ACC112 (cell line): ENCODE measurements at regions not wholly inside any gene's neighbourhood (a gene's known extent, or its start where the extent isn't known, plus 50 kb on each side); places are given as distances from the start of the nearest gene placed in this dataset.

Source experiments
- H2AFZ ChIP-seq: fragments of 200-600 bp; sonication (generic); one replicate; pipeline ENCODE4 v1.6.0; 2017; ENCODE audit warnings: antibody characterized with exemption, low read length; ENCODE audit not compliant: unreplicated experiment
- H3K27ac ChIP-seq: fragments of 200-600 bp; sonication (generic); 2 replicates; pipeline ENCODE4 v1.5.1; 2014; ENCODE audit warnings: low read depth, mild to moderate bottlenecking, antibody characterized with exemption, low read length, moderate library complexity
- H3K27me3 ChIP-seq: fragments of 200-600 bp; sonication (generic); 2 replicates; pipeline ENCODE4 v1.6.1; 2014; ENCODE audit warnings: mild to moderate bottlenecking, antibody characterized with exemption, low read length, moderate library complexity, mixed read lengths; ENCODE audit not compliant: insufficient read depth
- H3K36me3 ChIP-seq: fragments of 200-600 bp; sonication (generic); 2 replicates; pipeline ENCODE4 v1.6.1; 2016; ENCODE audit warnings: mild to moderate bottlenecking, antibody characterized with exemption, low read length, moderate library complexity, mixed read lengths; ENCODE audit not compliant: insufficient read depth
- H3K4me1 ChIP-seq: fragments of 200-600 bp; sonication (generic); one replicate; pipeline ENCODE4 v1.6.1; 2016; ENCODE audit warnings: low read length, mixed read lengths; ENCODE audit not compliant: insufficient read depth, unreplicated experiment, control insufficient read depth
- H3K4me3 ChIP-seq: fragments of 200-600 bp; sonication (generic); 2 replicates; pipeline ENCODE4 v1.5.1; 2014; ENCODE audit warnings: mild to moderate bottlenecking, low read depth, low read length
- H3K79me2 ChIP-seq: fragments of 200-600 bp; sonication (generic); one replicate; pipeline ENCODE4 v1.6.0; 2016; ENCODE audit warnings: low read length; ENCODE audit not compliant: control insufficient read depth, unreplicated experiment, insufficient read depth

GRCh38 chr2:139518321-139518720 is 738.1 kb upstream of the NXPH2 start:
- Histone ChIP-seq H3K27ac (no peak overlapping the region), H3K79me2 (no peaks in the 10 kb centered on the region), H3K36me3 (no peaks in the 10 kb centered on the region), H2AFZ (no peak overlapping the region), H3K4me3 (no peak overlapping the region), H3K4me1 (no peaks in the 10 kb centered on the region), H3K27me3 (no peaks in the 10 kb centered on the region)

- no peaks in the 10 kb centered on the region for H3K4me1 ChIP-seq
- no peak overlapping the region for H2AFZ ChIP-seq
- H3K27me3 ChIP-seq = no peaks in the 10 kb centered on the region
- H3K4me3 ChIP-seq = no peak overlapping the region
- no peaks in the 10 kb centered on the region for H3K36me3 ChIP-seq
- no peaks in the 10 kb centered on the region for H3K79me2 ChIP-seq
- H3K27ac ChIP-seq = no peak overlapping the region
Observed at GRCh38 chr2:139514951-139515350, 734.8 kb upstream of the NXPH2 start.

- no peaks in the 10 kb centered on the region for H3K79me2 ChIP-seq
- H3K4me1 ChIP-seq = no peaks in the 10 kb centered on the region
- H3K27ac ChIP-seq = no peak overlapping the region
- H3K27me3 ChIP-seq = no peaks in the 10 kb centered on the region
- H3K36me3 ChIP-seq = no peaks in the 10 kb centered on the region
- no peak overlapping the region for H2AFZ ChIP-seq
- no peak overlapping the region for H3K4me3 ChIP-seq
Observed at GRCh38 chr2:139495851-139496250, 715.7 kb upstream of the NXPH2 start.

GRCh38 chr2:139492131-139492680 is 712.0 kb upstream of the NXPH2 start:
- Histone ChIP-seq H3K27ac (no peak overlapping the region), H3K36me3 (no peaks in the 10 kb centered on the region), H3K4me1 (no peaks in the 10 kb centered on the region), H3K4me3 (no peak overlapping the region), H3K79me2 (no peaks in the 10 kb centered on the region), H3K27me3 (no peaks in the 10 kb centered on the region), H2AFZ (no peak overlapping the region)

- H3K36me3 ChIP-seq = no peaks in the 10 kb centered on the region
- no peak overlapping the region for H3K27ac ChIP-seq
- H3K79me2 ChIP-seq = no peaks in the 10 kb centered on the region
- no peaks in the 10 kb centered on the region for H3K27me3 ChIP-seq
- H3K4me1 ChIP-seq = no peaks in the 10 kb centered on the region
- no peak overlapping the region for H3K4me3 ChIP-seq
- H2AFZ ChIP-seq = no peak overlapping the region
Observed at GRCh38 chr2:139480161-139480650, 700.0 kb upstream of the NXPH2 start.

GRCh38 chr2:139478165-139478914 is 698.1 kb upstream of the NXPH2 start:
- Histone ChIP-seq H2AFZ (no peak overlapping the region), H3K36me3 (no peaks in the 10 kb centered on the region), H3K27ac (no peak overlapping the region), H3K4me1 (no peaks in the 10 kb centered on the region), H3K27me3 (no peaks in the 10 kb centered on the region), H3K79me2 (no peaks in the 10 kb centered on the region), H3K4me3 (no peak overlapping the region)

GRCh38 chr2:139477618-139478017 is 697.4 kb upstream of the NXPH2 start:
- no peak overlapping the region for H3K27ac ChIP-seq
- H3K36me3 ChIP-seq = no peaks in the 10 kb centered on the region
- no peaks in the 10 kb centered on the region for H3K4me1 ChIP-seq
- H2AFZ ChIP-seq = no peak overlapping the region
- no peaks in the 10 kb centered on the region for H3K27me3 ChIP-seq
- no peak overlapping the region for H3K4me3 ChIP-seq
- no peaks in the 10 kb centered on the region for H3K79me2 ChIP-seq

- H3K27ac ChIP-seq = no peak overlapping the region
- no peaks in the 10 kb centered on the region for H3K4me1 ChIP-seq
- no peak overlapping the region for H3K4me3 ChIP-seq
- H3K36me3 ChIP-seq = no peaks in the 10 kb centered on the region
- H3K79me2 ChIP-seq = no peaks in the 10 kb centered on the region
- no peaks in the 10 kb centered on the region for H3K27me3 ChIP-seq
- H2AFZ ChIP-seq = no peak overlapping the region
Observed at GRCh38 chr2:139469985-139470384, 689.8 kb upstream of the NXPH2 start.

- H3K27ac ChIP-seq = no peak overlapping the region
- no peaks in the 10 kb centered on the region for H3K79me2 ChIP-seq
- H3K27me3 ChIP-seq = no peaks in the 10 kb centered on the region
- no peaks in the 10 kb centered on the region for H3K4me1 ChIP-seq
- no peak overlapping the region for H2AFZ ChIP-seq
- H3K36me3 ChIP-seq = no peaks in the 10 kb centered on the region
- no peak overlapping the region for H3K4me3 ChIP-seq
Observed at GRCh38 chr2:139465789-139466188, 685.6 kb upstream of the NXPH2 start.

- H3K36me3 ChIP-seq = no peaks in the 10 kb centered on the region
- H3K4me1 ChIP-seq = no peaks in the 10 kb centered on the region
- H3K27ac ChIP-seq = no peak overlapping the region
- no peak overlapping the region for H3K4me3 ChIP-seq
- H2AFZ ChIP-seq = no peak overlapping the region
- no peaks in the 10 kb centered on the region for H3K79me2 ChIP-seq
- H3K27me3 ChIP-seq = no peaks in the 10 kb centered on the region
Observed at GRCh38 chr2:139457873-139458272, 677.7 kb upstream of the NXPH2 start.

- no peak overlapping the region for H3K27ac ChIP-seq
- no peak overlapping the region for H2AFZ ChIP-seq
- no peaks in the 10 kb centered on the region for H3K79me2 ChIP-seq
- H3K36me3 ChIP-seq = no peaks in the 10 kb centered on the region
- H3K27me3 ChIP-seq = no peaks in the 10 kb centered on the region
- no peaks in the 10 kb centered on the region for H3K4me1 ChIP-seq
- no peak overlapping the region for H3K4me3 ChIP-seq
Observed at GRCh38 chr2:139454251-139454650, 674.1 kb upstream of the NXPH2 start.
